ENCODE measurements at regions not wholly inside any gene's neighbourhood (a gene's known extent, or its start where the extent isn't known, plus 50 kb on each side); places are given as distances from the start of the nearest gene placed in this dataset.

GRCh38 chr18:64639536-64639935 is 490.6 kb upstream of the LINC00305 start:
- no peaks in the 10 kb centered on the region for H3K79me2 ChIP-seq (ENCODE audit: insufficient read depth, low read length)
- no peaks in the 10 kb centered on the region for H3K36me3 ChIP-seq (ENCODE audit: insufficient read depth, low read length)
- TF ChIP-seq CTCF (IDR thresholded peaks at IDR 0.05; ENCODE audit: borderline replicate concordance, extremely low read depth, low read length, poor library complexity, severe bottlenecking) (no peak), EZH2 (IDR thresholded peaks at IDR 0.05; ENCODE audit: borderline replicate concordance, low read depth, low read length, severe bottlenecking) (no peak)
- ATAC-seq (ENCODE audit: insufficient read depth, low read depth), result no peak
- H3K27ac ChIP-seq (ENCODE audit: low read length), result no peak overlapping the region
- no peaks in the 10 kb centered on the region for H4K20me1 ChIP-seq (ENCODE audit: insufficient read depth, low read length)
- H3K4me1 ChIP-seq (ENCODE audit: insufficient read depth, low read length), result no peaks in the 10 kb centered on the region
- H3K9ac ChIP-seq (ENCODE audit: low read depth, low read length), result no peak overlapping the region
- H3K9me3 ChIP-seq (ENCODE audit: insufficient read depth, low read length, severe bottlenecking), result no peaks in the 10 kb centered on the region
- no peak overlapping the region for H3K4me3 ChIP-seq (ENCODE audit: low read depth in 1 of 2, low read length in 2 of 2)
- H3K27me3 ChIP-seq (ENCODE audit: insufficient read depth, low read length, poor library complexity), result no peaks in the 10 kb centered on the region
- H2AFZ ChIP-seq (ENCODE audit: low read depth, low read length), result no peak overlapping the region
- DNase-seq, result no peak
- no peak overlapping the region for H3K4me2 ChIP-seq (ENCODE audit: insufficient read depth, low read length)

- Histone ChIP-seq H3K4me1 (ENCODE audit: insufficient read depth, low read length) (no peaks in the 10 kb centered on the region), H3K79me2 (ENCODE audit: insufficient read depth, low read length) (no peaks in the 10 kb centered on the region), H3K9me3 (ENCODE audit: insufficient read depth, low read length, severe bottlenecking) (no peaks in the 10 kb centered on the region), H3K4me2 (ENCODE audit: insufficient read depth, low read length) (no peak overlapping the region), H2AFZ (ENCODE audit: low read depth, low read length) (no peak overlapping the region), H4K20me1 (ENCODE audit: insufficient read depth, low read length) (no peaks in the 10 kb centered on the region), H3K27ac (ENCODE audit: low read length) (no peak overlapping the region), H3K36me3 (ENCODE audit: insufficient read depth, low read length) (no peaks in the 10 kb centered on the region), H3K9ac (ENCODE audit: low read depth, low read length) (no peak overlapping the region), H3K27me3 (ENCODE audit: insufficient read depth, low read length, poor library complexity) (no peaks in the 10 kb centered on the region), H3K4me3 (ENCODE audit: low read depth in 1 of 2, low read length in 2 of 2) (no peak overlapping the region)
- ATAC-seq (ENCODE audit: insufficient read depth, low read depth) (no peak), DNase-seq (no peak)
- TF ChIP-seq CTCF (IDR thresholded peaks at IDR 0.05; ENCODE audit: borderline replicate concordance, extremely low read depth, low read length, poor library complexity, severe bottlenecking), result no peak
- no peak for TF ChIP-seq EZH2 (IDR thresholded peaks at IDR 0.05; ENCODE audit: borderline replicate concordance, low read depth, low read length, severe bottlenecking)
These were observed 472.2 kb upstream of the LINC00305 start for GRCh38 chr18:64620971-64621560.

GRCh38 chr18:64618390-64618789 is 469.5 kb upstream of the LINC00305 start:
- H3K4me2 ChIP-seq (ENCODE audit: insufficient read depth, low read length), result no peak overlapping the region
- TF ChIP-seq CTCF (IDR thresholded peaks at IDR 0.05; ENCODE audit: borderline replicate concordance, extremely low read depth, low read length, poor library complexity, severe bottlenecking) (no peak), EZH2 (IDR thresholded peaks at IDR 0.05; ENCODE audit: borderline replicate concordance, low read depth, low read length, severe bottlenecking) (no peak)
- no peaks in the 10 kb centered on the region for H3K27me3 ChIP-seq (ENCODE audit: insufficient read depth, low read length, poor library complexity)
- no peaks in the 10 kb centered on the region for H3K4me1 ChIP-seq (ENCODE audit: insufficient read depth, low read length)
- H3K36me3 ChIP-seq (ENCODE audit: insufficient read depth, low read length), result no peaks in the 10 kb centered on the region
- no peak overlapping the region for H3K27ac ChIP-seq (ENCODE audit: low read length)
- ATAC-seq (ENCODE audit: insufficient read depth, low read depth) (no peak), DNase-seq (no peak)
- H4K20me1 ChIP-seq (ENCODE audit: insufficient read depth, low read length), result no peaks in the 10 kb centered on the region
- no peaks in the 10 kb centered on the region for H3K79me2 ChIP-seq (ENCODE audit: insufficient read depth, low read length)
- no peak overlapping the region for H3K9ac ChIP-seq (ENCODE audit: low read depth, low read length)
- H3K4me3 ChIP-seq (ENCODE audit: low read depth in 1 of 2, low read length in 2 of 2), result no peak overlapping the region
- H3K9me3 ChIP-seq (ENCODE audit: insufficient read depth, low read length, severe bottlenecking), result no peaks in the 10 kb centered on the region
- H2AFZ ChIP-seq (ENCODE audit: low read depth, low read length), result no peak overlapping the region

GRCh38 chr18:64615021-64615420 is 466.1 kb upstream of the LINC00305 start:
- DNase-seq, result no peak
- H3K36me3 ChIP-seq (ENCODE audit: insufficient read depth, low read length), result no peaks in the 10 kb centered on the region
- no peak overlapping the region for H2AFZ ChIP-seq (ENCODE audit: low read depth, low read length)
- no peak overlapping the region for H3K9ac ChIP-seq (ENCODE audit: low read depth, low read length)
- H3K4me2 ChIP-seq (ENCODE audit: insufficient read depth, low read length), result no peak overlapping the region
- no peak for ATAC-seq (ENCODE audit: insufficient read depth, low read depth)
- no peaks in the 10 kb centered on the region for H4K20me1 ChIP-seq (ENCODE audit: insufficient read depth, low read length)
- H3K9me3 ChIP-seq (ENCODE audit: insufficient read depth, low read length, severe bottlenecking), result no peaks in the 10 kb centered on the region
- no peaks in the 10 kb centered on the region for H3K4me1 ChIP-seq (ENCODE audit: insufficient read depth, low read length)
- H3K27me3 ChIP-seq (ENCODE audit: insufficient read depth, low read length, poor library complexity), result no peaks in the 10 kb centered on the region
- TF ChIP-seq CTCF (IDR thresholded peaks at IDR 0.05; ENCODE audit: borderline replicate concordance, extremely low read depth, low read length, poor library complexity, severe bottlenecking) (no peak), EZH2 (IDR thresholded peaks at IDR 0.05; ENCODE audit: borderline replicate concordance, low read depth, low read length, severe bottlenecking) (no peak)
- no peak overlapping the region for H3K27ac ChIP-seq (ENCODE audit: low read length)
- H3K4me3 ChIP-seq (ENCODE audit: low read depth in 1 of 2, low read length in 2 of 2), result no peak overlapping the region
- no peaks in the 10 kb centered on the region for H3K79me2 ChIP-seq (ENCODE audit: insufficient read depth, low read length)

All from DND-41 (cell line).